ENCODE measurements at regions not wholly inside any gene's neighbourhood (a gene's known extent, or its start where the extent isn't known, plus 50 kb on each side); places are given as distances from the start of the nearest gene placed in this dataset.

DNA sequence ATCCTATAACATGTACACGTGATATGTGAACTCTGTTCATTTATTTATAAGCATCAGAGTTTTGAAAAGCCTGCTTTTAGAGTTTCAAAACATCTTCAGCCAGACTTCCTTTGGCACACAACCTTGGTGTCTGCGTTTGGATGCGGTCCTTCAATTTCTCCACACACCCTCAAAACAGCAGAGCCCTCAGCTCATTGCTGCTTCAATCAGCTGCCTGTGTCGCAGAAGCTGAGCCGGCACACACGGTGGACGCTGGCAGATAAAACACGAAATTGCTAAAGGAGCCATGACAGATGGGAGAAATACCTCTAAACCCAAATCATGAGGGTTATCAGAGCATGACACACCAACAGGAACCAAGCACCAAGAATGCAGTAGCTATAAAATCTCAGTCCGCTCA, 396.4 kb upstream of the AKR1E2 start:
- DNase-seq = no peak
- Histone ChIP-seq H3K27me3 (no peaks in the 10 kb centered on the region), H3K27ac (no peak overlapping the region), H3K36me3 (no peaks in the 10 kb centered on the region), H3K9me3 (no peaks in the 10 kb centered on the region), H3K4me3 (no peak overlapping the region), H3K4me1 (peaks cover 0 to 3% (median 0%) of the 10 kb centered on the region in 9 donors)
- peak in 1 of 8 donors; percentile 33 for ATAC-seq
- no peak for TF ChIP-seq CTCF (IDR thresholded peaks at IDR 0.05)
- intact Hi-C loops (cut with DNase I) = no loop called here
- WGBS, 2 donors = 73 to 80% methylated on average over 9 of the region's 9 CpGs

DNA sequence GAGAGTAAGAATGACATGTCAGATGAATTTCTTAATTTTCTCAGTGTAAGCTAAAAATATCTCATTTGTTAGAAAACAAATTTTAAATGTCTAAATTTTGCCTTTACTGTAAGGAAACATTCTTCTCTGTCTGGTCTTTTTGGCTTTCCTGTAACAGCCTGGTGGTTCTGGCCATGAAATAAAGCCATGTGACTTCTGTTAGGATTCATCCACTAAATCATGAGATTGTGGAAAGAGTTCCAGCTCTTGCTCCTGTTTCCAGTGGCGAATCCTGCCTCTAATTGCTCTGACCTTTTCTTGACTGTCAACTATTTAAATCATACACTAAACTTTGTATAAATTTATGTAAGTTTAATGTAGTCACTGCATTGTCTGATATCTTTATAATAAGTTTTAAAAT, 398.5 kb upstream of the AKR1E2 start:
- intact Hi-C loops (cut with DNase I) = no loop called here
- 42 to 47% methylated on average over 1 of the region's 1 CpG for WGBS, 2 donors
- no peak for TF ChIP-seq CTCF (IDR thresholded peaks at IDR 0.05)
- Histone ChIP-seq H3K27me3 (no peaks in the 10 kb centered on the region), H3K4me1 (peaks cover 0 to 3% (median 0%) of the 10 kb centered on the region in 9 donors), H3K36me3 (no peaks in the 10 kb centered on the region), H3K9me3 (no peaks in the 10 kb centered on the region), H3K27ac (peak overlapping the region in 1 of 10 donors; percentile 42), H3K4me3 (no peak overlapping the region)
- ATAC-seq (no peak), DNase-seq (no peak)

DNA sequence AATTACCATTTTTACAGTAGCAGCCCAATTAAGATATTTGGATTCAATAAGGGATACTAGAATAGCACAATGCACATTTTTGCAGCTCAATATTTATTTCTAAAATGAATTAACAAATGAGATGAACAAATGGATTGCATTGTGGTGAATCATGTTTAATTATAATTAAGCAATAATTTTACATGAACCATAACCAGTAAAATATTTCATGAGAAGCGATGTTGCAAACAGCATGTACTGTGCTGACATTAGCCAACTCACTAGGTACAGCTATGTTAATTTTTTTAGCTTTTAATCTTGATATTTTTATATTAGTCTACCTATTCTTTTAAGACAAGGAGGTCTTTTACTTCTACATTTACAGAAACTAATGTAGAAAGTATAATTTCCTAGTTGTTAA, 399.1 kb upstream of the AKR1E2 start:
- Histone ChIP-seq H3K27ac (no peak overlapping the region), H3K27me3 (no peaks in the 10 kb centered on the region), H3K4me3 (no peak overlapping the region), H3K9me3 (no peaks in the 10 kb centered on the region), H3K36me3 (no peaks in the 10 kb centered on the region), H3K4me1 (peaks cover 0 to 3% (median 0%) of the 10 kb centered on the region in 9 donors)
- ATAC-seq = no peak
- no peak for TF ChIP-seq CTCF (IDR thresholded peaks at IDR 0.05)
- no peak for DNase-seq
- intact Hi-C loops (cut with DNase I) = no loop called here
- WGBS, 2 donors = 92 to 95% methylated on average over 1 of the region's 1 CpG

DNA sequence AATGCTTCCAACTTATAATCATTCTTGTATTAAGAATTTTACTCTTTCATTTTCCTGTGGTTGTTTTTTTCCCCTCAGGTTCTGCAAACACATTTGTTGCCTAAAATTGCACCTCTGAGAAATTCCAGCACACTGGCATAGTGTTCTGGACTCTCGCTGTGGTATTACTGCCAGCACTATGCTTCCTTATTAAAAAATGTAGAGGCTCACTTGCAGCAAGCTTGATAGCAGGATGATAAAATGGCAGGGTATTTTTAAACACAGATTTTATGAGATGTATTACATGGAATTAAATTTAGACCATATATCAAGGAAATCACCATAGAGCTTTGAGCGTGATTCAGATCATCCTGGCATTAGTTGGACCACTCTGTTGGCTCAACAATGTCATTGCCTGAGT, 416.7 kb upstream of the AKR1E2 start:
- Histone ChIP-seq H3K27ac (no peak overlapping the region), H3K27me3 (no peaks in the 10 kb centered on the region), H3K4me1 (peaks cover 0 to 7% (median 0%) of the 10 kb centered on the region in 9 donors), H3K4me3 (no peak overlapping the region), H3K36me3 (no peaks in the 10 kb centered on the region), H3K9me3 (no peaks in the 10 kb centered on the region)
- no peak for TF ChIP-seq CTCF (IDR thresholded peaks at IDR 0.05)
- intact Hi-C loops (cut with DNase I) = no loop called here
- ATAC-seq (peak in 1 of 8 donors; percentile 51), DNase-seq (no peak)
- WGBS, 2 donors = 47 to 75% methylated on average over 2 of the region's 2 CpGs
